ENCODE measurements at regions not wholly inside any gene's neighbourhood (a gene's known extent, or its start where the extent isn't known, plus 50 kb on each side); places are given as distances from the start of the nearest gene placed in this dataset.

- no peaks in the 10 kb centered on the region for H3K36me3 ChIP-seq (ENCODE audit: insufficient read depth, low read length)
- H3K4me3 ChIP-seq (ENCODE audit: low read depth in 1 of 2, low read length in 2 of 2), result no peak overlapping the region
Observed at GRCh38 chr22:47645450-47645914, 883.0 kb downstream of the TBC1D22A start.

GRCh38 chr22:47634347-47634746 lies 871.9 kb downstream of the TBC1D22A start:
- H3K36me3 ChIP-seq (ENCODE audit: insufficient read depth, low read length), result no peaks in the 10 kb centered on the region
- H3K4me1 ChIP-seq (ENCODE audit: insufficient read depth, low read length), result no peaks in the 10 kb centered on the region
- no peak overlapping the region for H3K27ac ChIP-seq (ENCODE audit: low read depth, low read length)
- H3K9me3 ChIP-seq (ENCODE audit: low read length), result peaks cover 6% of the 10 kb centered on the region
- no peaks in the 10 kb centered on the region for H3K27me3 ChIP-seq (ENCODE audit: control insufficient read depth in 1 of 2, insufficient read depth in 2 of 2, low read length in 2 of 2)
- H3K9ac ChIP-seq (ENCODE audit: low read length), result no peak overlapping the region
- no peak overlapping the region for H3K4me3 ChIP-seq (ENCODE audit: low read depth in 1 of 2, low read length in 2 of 2)

More at GRCh38 chr22:47645450-47645914, 883.0 kb downstream of the TBC1D22A start:
- H3K4me1 ChIP-seq (ENCODE audit: insufficient read depth, low read length), result no peaks in the 10 kb centered on the region
- no peaks in the 10 kb centered on the region for H3K27me3 ChIP-seq (ENCODE audit: control insufficient read depth in 1 of 2, insufficient read depth in 2 of 2, low read length in 2 of 2)
- no peaks in the 10 kb centered on the region for H3K9me3 ChIP-seq (ENCODE audit: low read length)
- H3K9ac ChIP-seq (ENCODE audit: low read length), result no peak overlapping the region
- no peak overlapping the region for H3K27ac ChIP-seq (ENCODE audit: low read depth, low read length)

GRCh38 chr22:47633111-47633510 lies 870.7 kb downstream of the TBC1D22A start:
- Histone ChIP-seq H3K4me1 (ENCODE audit: insufficient read depth, low read length) (no peaks in the 10 kb centered on the region), H3K36me3 (ENCODE audit: insufficient read depth, low read length) (no peaks in the 10 kb centered on the region), H3K27me3 (ENCODE audit: control insufficient read depth in 1 of 2, insufficient read depth in 2 of 2, low read length in 2 of 2) (no peaks in the 10 kb centered on the region), H3K9ac (ENCODE audit: low read length) (no peak overlapping the region), H3K4me3 (ENCODE audit: low read depth in 1 of 2, low read length in 2 of 2) (no peak overlapping the region), H3K9me3 (ENCODE audit: low read length) (peaks cover 6% of the 10 kb centered on the region), H3K27ac (ENCODE audit: low read depth, low read length) (no peak overlapping the region)

GRCh38 chr22:47632701-47633100 lies 870.3 kb downstream of the TBC1D22A start:
- H3K27ac ChIP-seq (ENCODE audit: low read depth, low read length), result no peak overlapping the region
- H3K36me3 ChIP-seq (ENCODE audit: insufficient read depth, low read length), result no peaks in the 10 kb centered on the region
- H3K27me3 ChIP-seq (ENCODE audit: control insufficient read depth in 1 of 2, insufficient read depth in 2 of 2, low read length in 2 of 2), result no peaks in the 10 kb centered on the region
- no peak overlapping the region for H3K4me3 ChIP-seq (ENCODE audit: low read depth in 1 of 2, low read length in 2 of 2)
- H3K9ac ChIP-seq (ENCODE audit: low read length), result no peak overlapping the region
- no peaks in the 10 kb centered on the region for H3K4me1 ChIP-seq (ENCODE audit: insufficient read depth, low read length)
- H3K9me3 ChIP-seq (ENCODE audit: low read length), result peaks cover 4% of the 10 kb centered on the region

- no peaks in the 10 kb centered on the region for H3K36me3 ChIP-seq (ENCODE audit: insufficient read depth, low read length)
- no peak overlapping the region for H3K9ac ChIP-seq (ENCODE audit: low read length)
- H3K4me1 ChIP-seq (ENCODE audit: insufficient read depth, low read length), result peaks cover 5% of the 10 kb centered on the region
- H3K27me3 ChIP-seq (ENCODE audit: control insufficient read depth in 1 of 2, insufficient read depth in 2 of 2, low read length in 2 of 2), result no peaks in the 10 kb centered on the region
- no peak overlapping the region for H3K4me3 ChIP-seq (ENCODE audit: low read depth in 1 of 2, low read length in 2 of 2)
- H3K9me3 ChIP-seq (ENCODE audit: low read length), result no peaks in the 10 kb centered on the region
- no peak overlapping the region for H3K27ac ChIP-seq (ENCODE audit: low read depth, low read length)
Observed at GRCh38 chr22:47631571-47632102, 869.2 kb downstream of the TBC1D22A start.

GRCh38 chr22:47630741-47631534 lies 868.5 kb downstream of the TBC1D22A start:
- Histone ChIP-seq H3K4me3 (ENCODE audit: low read depth in 1 of 2, low read length in 2 of 2) (no peak overlapping the region), H3K36me3 (ENCODE audit: insufficient read depth, low read length) (no peaks in the 10 kb centered on the region), H3K9ac (ENCODE audit: low read length) (no peak overlapping the region), H3K9me3 (ENCODE audit: low read length) (no peaks in the 10 kb centered on the region), H3K27me3 (ENCODE audit: control insufficient read depth in 1 of 2, insufficient read depth in 2 of 2, low read length in 2 of 2) (no peaks in the 10 kb centered on the region), H3K27ac (ENCODE audit: low read depth, low read length) (no peak overlapping the region), H3K4me1 (ENCODE audit: insufficient read depth, low read length) (peaks cover 5% of the 10 kb centered on the region)

GRCh38 chr22:47629791-47630655 lies 867.6 kb downstream of the TBC1D22A start:
- Histone ChIP-seq H3K27me3 (ENCODE audit: control insufficient read depth in 1 of 2, insufficient read depth in 2 of 2, low read length in 2 of 2) (no peaks in the 10 kb centered on the region), H3K4me3 (ENCODE audit: low read depth in 1 of 2, low read length in 2 of 2) (no peak overlapping the region), H3K9me3 (ENCODE audit: low read length) (no peaks in the 10 kb centered on the region), H3K4me1 (ENCODE audit: insufficient read depth, low read length) (peaks cover 5% of the 10 kb centered on the region), H3K36me3 (ENCODE audit: insufficient read depth, low read length) (no peaks in the 10 kb centered on the region), H3K9ac (ENCODE audit: low read length) (no peak overlapping the region), H3K27ac (ENCODE audit: low read depth, low read length) (no peak overlapping the region)

- Histone ChIP-seq H3K36me3 (ENCODE audit: insufficient read depth, low read length) (no peaks in the 10 kb centered on the region), H3K9ac (ENCODE audit: low read length) (no peak overlapping the region), H3K4me1 (ENCODE audit: insufficient read depth, low read length) (peaks cover 5% of the 10 kb centered on the region), H3K4me3 (ENCODE audit: low read depth in 1 of 2, low read length in 2 of 2) (no peak overlapping the region), H3K27ac (ENCODE audit: low read depth, low read length) (no peak overlapping the region), H3K9me3 (ENCODE audit: low read length) (no peaks in the 10 kb centered on the region), H3K27me3 (ENCODE audit: control insufficient read depth in 1 of 2, insufficient read depth in 2 of 2, low read length in 2 of 2) (no peaks in the 10 kb centered on the region)
Observed at GRCh38 chr22:47629273-47629711, 866.8 kb downstream of the TBC1D22A start.

GRCh38 chr22:47628477-47629272 lies 866.2 kb downstream of the TBC1D22A start:
- Histone ChIP-seq H3K9ac (ENCODE audit: low read length) (no peak overlapping the region), H3K27me3 (ENCODE audit: control insufficient read depth in 1 of 2, insufficient read depth in 2 of 2, low read length in 2 of 2) (no peaks in the 10 kb centered on the region), H3K4me3 (ENCODE audit: low read depth in 1 of 2, low read length in 2 of 2) (no peak overlapping the region), H3K36me3 (ENCODE audit: insufficient read depth, low read length) (no peaks in the 10 kb centered on the region), H3K27ac (ENCODE audit: low read depth, low read length) (no peak overlapping the region), H3K9me3 (ENCODE audit: low read length) (no peaks in the 10 kb centered on the region), H3K4me1 (ENCODE audit: insufficient read depth, low read length) (peaks cover 5% of the 10 kb centered on the region)

GRCh38 chr22:47627556-47628253 lies 865.3 kb downstream of the TBC1D22A start:
- Histone ChIP-seq H3K9ac (ENCODE audit: low read length) (no peak overlapping the region), H3K9me3 (ENCODE audit: low read length) (no peaks in the 10 kb centered on the region)

More at GRCh38 chr22:47627556-47628253, 865.3 kb downstream of the TBC1D22A start:
- Histone ChIP-seq H3K4me3 (ENCODE audit: low read depth in 1 of 2, low read length in 2 of 2) (no peak overlapping the region), H3K27ac (ENCODE audit: low read depth, low read length) (no peak overlapping the region), H3K4me1 (ENCODE audit: insufficient read depth, low read length) (peaks cover 5% of the 10 kb centered on the region), H3K36me3 (ENCODE audit: insufficient read depth, low read length) (no peaks in the 10 kb centered on the region), H3K27me3 (ENCODE audit: control insufficient read depth in 1 of 2, insufficient read depth in 2 of 2, low read length in 2 of 2) (no peaks in the 10 kb centered on the region)
